ENCODE measurements at regions not wholly inside any gene's neighbourhood (a gene's known extent, or its start where the extent isn't known, plus 50 kb on each side); places are given as distances from the start of the nearest gene placed in this dataset.

DNA sequence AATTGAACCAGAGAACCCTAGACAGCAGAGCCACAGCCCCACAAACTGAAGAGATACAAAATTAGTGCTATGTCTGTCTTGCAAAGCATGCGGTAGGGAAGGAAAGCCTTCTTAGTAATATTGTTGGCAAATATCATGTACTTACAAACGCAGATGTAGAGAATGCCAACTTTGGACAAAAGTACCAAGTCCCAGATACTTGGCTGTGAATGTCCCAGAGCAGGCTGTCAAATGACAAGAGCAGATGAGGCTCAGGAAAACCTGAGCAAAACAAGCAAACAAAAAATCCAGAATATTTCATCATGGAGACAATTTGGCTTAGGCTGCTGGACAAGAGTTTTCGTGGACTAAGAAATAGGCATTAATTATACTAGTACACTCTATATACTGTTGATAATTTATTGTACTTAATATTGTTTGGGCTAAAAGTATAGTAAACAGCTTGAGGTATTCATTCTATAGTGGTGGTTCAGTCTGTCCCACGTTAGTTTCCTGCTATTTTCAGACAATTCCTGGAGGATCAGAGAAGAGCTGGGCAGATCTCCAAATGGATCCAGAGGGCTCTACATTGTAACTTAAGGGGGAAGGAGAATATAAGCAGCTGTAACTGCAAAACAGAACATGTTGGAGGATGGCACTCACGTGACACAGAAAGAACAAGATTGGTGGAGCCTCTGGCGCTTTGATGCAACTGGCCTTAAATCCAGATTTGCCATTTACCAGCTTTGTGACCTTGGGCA lies 329.8 kb downstream of the ATP23 start:
- DNase-seq (ENCODE audit: low spot score): no peak
- no peak overlapping the region for H3K4me3 ChIP-seq
- H3K36me3 ChIP-seq: no peaks in the 10 kb centered on the region
- H3K27me3 ChIP-seq: no peaks in the 10 kb centered on the region
- no peaks in the 10 kb centered on the region for H3K4me1 ChIP-seq
- no peaks in the 10 kb centered on the region for H3K9me3 ChIP-seq
- no peak overlapping the region for H3K27ac ChIP-seq
- TF ChIP-seq, protein P1, sequence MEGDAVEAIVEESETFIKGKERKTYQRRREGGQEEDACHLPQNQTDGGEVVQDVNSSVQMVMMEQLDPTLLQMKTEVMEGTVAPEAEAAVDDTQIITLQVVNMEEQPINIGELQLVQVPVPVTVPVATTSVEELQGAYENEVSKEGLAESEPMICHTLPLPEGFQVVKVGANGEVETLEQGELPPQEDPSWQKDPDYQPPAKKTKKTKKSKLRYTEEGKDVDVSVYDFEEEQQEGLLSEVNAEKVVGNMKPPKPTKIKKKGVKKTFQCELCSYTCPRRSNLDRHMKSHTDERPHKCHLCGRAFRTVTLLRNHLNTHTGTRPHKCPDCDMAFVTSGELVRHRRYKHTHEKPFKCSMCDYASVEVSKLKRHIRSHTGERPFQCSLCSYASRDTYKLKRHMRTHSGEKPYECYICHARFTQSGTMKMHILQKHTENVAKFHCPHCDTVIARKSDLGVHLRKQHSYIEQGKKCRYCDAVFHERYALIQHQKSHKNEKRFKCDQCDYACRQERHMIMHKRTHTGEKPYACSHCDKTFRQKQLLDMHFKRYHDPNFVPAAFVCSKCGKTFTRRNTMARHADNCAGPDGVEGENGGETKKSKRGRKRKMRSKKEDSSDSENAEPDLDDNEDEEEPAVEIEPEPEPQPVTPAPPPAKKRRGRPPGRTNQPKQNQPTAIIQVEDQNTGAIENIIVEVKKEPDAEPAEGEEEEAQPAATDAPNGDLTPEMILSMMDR (IDR thresholded peaks at IDR 0.05): no peak

DNA sequence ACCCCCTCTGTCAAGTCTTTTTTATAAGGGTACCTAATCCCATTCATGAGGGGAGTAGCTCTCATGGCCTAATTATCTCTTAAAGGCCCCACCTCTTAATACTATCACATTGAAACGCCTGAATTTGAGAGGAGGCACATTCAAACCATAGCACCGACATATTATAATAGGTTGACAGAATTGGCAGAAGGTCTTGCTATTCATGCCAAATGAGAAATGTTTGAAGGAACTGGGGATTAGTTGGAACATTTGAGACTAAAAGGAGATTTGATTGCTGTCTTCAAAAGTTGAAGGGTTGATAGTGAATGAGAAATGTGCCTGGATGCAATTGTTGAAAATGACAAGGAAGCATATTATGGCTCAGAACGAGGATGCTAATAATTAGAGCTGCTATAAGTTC lies 331.1 kb downstream of the ATP23 start:
- Histone ChIP-seq H3K9me3 (peaks cover 0 to 11% of the 10 kb centered on the region in 2 donors), H3K4me1 (no peaks in the 10 kb centered on the region), H3K27me3 (no peaks in the 10 kb centered on the region), H3K27ac (no peak overlapping the region), H3K36me3 (no peaks in the 10 kb centered on the region), H3K4me3 (no peak overlapping the region)
- TF ChIP-seq, protein P1 (IDR thresholded peaks at IDR 0.05): no peak
- DNase-seq (ENCODE audit: low spot score): no peak

DNA sequence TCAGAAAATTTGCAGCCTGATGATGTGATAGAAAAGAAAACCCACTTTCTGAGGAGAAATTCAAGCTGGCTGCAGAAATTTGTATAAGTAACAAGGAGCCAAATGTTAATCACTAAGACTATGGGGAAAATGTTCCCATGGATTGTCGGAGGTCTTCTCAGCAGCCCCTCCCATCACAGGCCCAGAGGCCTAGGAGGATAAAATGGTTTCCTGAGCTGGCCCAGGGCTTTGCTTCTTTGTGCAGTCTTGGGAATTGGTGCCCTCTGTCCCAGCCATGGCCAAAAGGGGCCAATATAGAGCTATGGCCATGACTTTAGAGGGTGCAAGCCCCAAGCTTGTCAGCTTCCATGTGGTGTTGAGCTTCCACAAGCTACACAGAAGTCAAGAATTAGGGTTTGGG lies 335.9 kb downstream of the ATP23 start:
- no peaks in the 10 kb centered on the region for H3K27me3 ChIP-seq
- DNase-seq (ENCODE audit: low spot score): no peak
- no peak overlapping the region for H3K4me3 ChIP-seq
- peaks cover 0 to 25% of the 10 kb centered on the region in 2 donors for H3K9me3 ChIP-seq
- H3K36me3 ChIP-seq: no peaks in the 10 kb centered on the region
- H3K4me1 ChIP-seq: no peaks in the 10 kb centered on the region
- no peak overlapping the region for H3K27ac ChIP-seq
- TF ChIP-seq, protein P1 (IDR thresholded peaks at IDR 0.05): no peak

DNA sequence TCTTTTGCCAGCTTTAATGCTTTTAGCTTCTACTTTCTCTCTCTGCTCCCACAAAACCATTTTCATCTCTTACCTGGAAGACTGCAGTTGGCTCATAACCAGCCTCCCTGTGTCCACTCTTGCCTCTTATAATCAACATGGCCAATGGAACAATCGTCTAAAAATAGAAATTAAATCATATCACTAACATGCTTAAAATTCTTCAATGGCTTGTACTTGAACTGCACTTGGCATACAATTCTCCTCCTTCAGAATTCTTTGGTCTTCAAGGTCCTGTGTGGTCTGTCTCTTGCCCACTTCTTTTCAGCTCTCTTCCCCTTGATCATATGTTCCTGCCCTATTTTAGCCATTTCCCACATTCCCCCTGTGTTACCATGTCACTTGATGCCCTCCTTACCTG lies 342.2 kb downstream of the ATP23 start:
- no peak for DNase-seq (ENCODE audit: low spot score)
- no peak overlapping the region for H3K4me3 ChIP-seq
- TF ChIP-seq, protein P1 (IDR thresholded peaks at IDR 0.05): no peak
- H3K27me3 ChIP-seq: no peaks in the 10 kb centered on the region
- no peaks in the 10 kb centered on the region for H3K4me1 ChIP-seq
- H3K27ac ChIP-seq: no peak overlapping the region
- no peaks in the 10 kb centered on the region for H3K36me3 ChIP-seq
- peaks cover 0 to 7% of the 10 kb centered on the region in 2 donors for H3K9me3 ChIP-seq

DNA sequence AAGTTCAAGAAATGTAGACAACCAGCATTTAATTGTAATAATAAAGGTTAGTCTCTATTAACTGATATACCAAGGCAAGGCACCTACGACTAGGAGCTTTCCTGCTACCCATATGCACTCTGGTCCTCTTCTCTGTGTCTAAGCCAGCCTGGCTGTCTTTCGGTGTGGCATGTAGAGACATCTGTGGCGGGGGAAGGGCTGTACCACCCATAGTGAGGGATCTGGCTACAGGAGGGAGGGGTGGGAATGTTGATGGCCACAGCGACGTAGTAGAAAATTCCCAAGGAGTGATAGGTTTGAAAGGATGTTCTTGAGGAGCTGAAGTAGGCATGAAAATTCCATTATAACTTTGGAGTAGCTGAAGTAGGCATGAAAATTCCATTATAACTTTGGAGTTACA lies 344.2 kb downstream of the ATP23 start:
- TF ChIP-seq, protein P1 (IDR thresholded peaks at IDR 0.05): no peak
- Histone ChIP-seq H3K4me3 (no peak overlapping the region), H3K27me3 (no peaks in the 10 kb centered on the region), H3K4me1 (no peaks in the 10 kb centered on the region), H3K9me3 (no peaks in the 10 kb centered on the region), H3K36me3 (no peaks in the 10 kb centered on the region), H3K27ac (no peak overlapping the region)
- DNase-seq (ENCODE audit: low spot score): no peak

DNA sequence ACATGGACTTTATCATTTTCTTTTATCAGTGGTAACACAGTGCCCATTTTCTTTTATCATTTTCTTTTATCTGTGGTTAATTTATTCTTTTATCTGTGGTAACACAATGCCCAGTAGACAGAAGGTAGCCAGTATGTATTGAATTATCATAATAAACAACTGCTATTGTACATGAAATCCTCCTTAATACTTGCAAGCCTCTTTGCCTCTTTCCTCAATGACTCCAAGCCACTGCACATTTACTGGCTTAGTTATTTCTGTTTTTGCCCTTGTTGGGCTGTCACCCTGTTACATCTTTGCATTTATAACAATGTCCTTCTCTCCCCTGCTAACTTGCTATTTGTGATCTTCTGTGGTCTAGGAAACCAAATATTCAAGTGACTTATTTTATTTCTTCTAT lies 345.0 kb downstream of the ATP23 start:
- Histone ChIP-seq H3K9me3 (no peaks in the 10 kb centered on the region), H3K27me3 (no peaks in the 10 kb centered on the region), H3K4me1 (no peaks in the 10 kb centered on the region), H3K36me3 (no peaks in the 10 kb centered on the region), H3K4me3 (no peak overlapping the region), H3K27ac (no peak overlapping the region)
- no peak for DNase-seq (ENCODE audit: low spot score)
- TF ChIP-seq, protein P1 (IDR thresholded peaks at IDR 0.05): no peak
